Thyroid gland (tissue), 4 donors: ENCODE measurements at regions not wholly inside any gene's neighbourhood (a gene's known extent, or its start where the extent isn't known, plus 50 kb on each side); places are given as distances from the start of the nearest gene placed in this dataset.
A peak's percentile ranks its signal among the peaks of the same experiment; 100 is the strongest.

Experiments
- DNase-seq, 2 donors: peaks; one replicate each; pipeline ENCODE4 v3.0.0-alpha.2; 2019
- H3K27ac ChIP-seq, 3 donors: fragments of 200-600 bp; sonication (generic); 1 replicate in 2 of 3; 2 replicates in 1 of 3; pipeline ENCODE4 v1.5.1; 2016 to 2019; ENCODE audit warnings: mild to moderate bottlenecking in 1 of 3, moderate library complexity in 1 of 3
- H3K27me3 ChIP-seq: fragments of 200-600 bp; sonication (generic); one replicate; pipeline ENCODE4 v1.5.1; 2019
- H3K36me3 ChIP-seq, 2 donors: fragments of 200-600 bp; sonication (generic); one replicate each; pipeline ENCODE4 v1.5.1; 2016 to 2019
- H3K4me1 ChIP-seq, 2 donors: fragments of 200-600 bp; sonication (generic); one replicate each; pipeline ENCODE4 v1.5.1; 2017 to 2019
- H3K4me3 ChIP-seq, 3 donors: fragments of 200-600 bp; sonication (generic); replicated peaks in 1 of 3; 1 replicate in 2 of 3; 2 replicates in 1 of 3; pipeline ENCODE4 v1.5.1; 2016; ENCODE audit warnings: mild to moderate bottlenecking in 1 of 3
- H3K9me3 ChIP-seq: fragments of 200-600 bp; sonication (generic); one replicate; pipeline ENCODE4 v1.5.1; 2017
- CTCF ChIP-seq, 6 experiments: fragments of 200-600 bp in 3 of 6; fragments of 450-650 bp in 3 of 6; sonication (generic) in 3 of 6; IDR thresholded peaks; one replicate each; pipeline ENCODE4 v1.5.1; 2016 to 2019; ENCODE audit warnings: antibody characterized with exemption in 6 of 6, mild to moderate bottlenecking in 2 of 6, inconsistent platforms in 1 of 6, moderate library complexity in 1 of 6
- POLR2A ChIP-seq, 2 donors: fragments of 450-650 bp; IDR thresholded peaks; one replicate each; pipeline ENCODE4 v1.6.1; 2017; ENCODE audit warnings: antibody characterized with exemption in 2 of 2, mild to moderate bottlenecking in 2 of 2, moderate library complexity in 1 of 2
- WGBS, 2 donors: methylation state at CpG; one replicate each; pipeline ENCODE4 v1.1.5; 2017; 5-methylcytosine and 5-hydroxymethylcytosine counted together
- intact Hi-C: fragments of 100-400 bp; cut with DNase I; formaldehyde crosslinking; loops from one replicate; pipeline ENCODE4 v1.15.1; 2023

- Histone ChIP-seq H3K27ac (no peak overlapping the region), H3K9me3 (no peaks in the 10 kb centered on the region), H3K4me1 (no peaks in the 10 kb centered on the region), H3K4me3 (no peak overlapping the region), H3K27me3 (no peaks in the 10 kb centered on the region), H3K36me3 (no peaks in the 10 kb centered on the region)
- WGBS, 2 donors, result 78 to 80% methylated on average over 3 of the region's 3 CpGs
- intact Hi-C loops, result no loop called here
- no peak for TF ChIP-seq POLR2A (IDR thresholded peaks at IDR 0.05)
- no peak for DNase-seq
Observed at GRCh38 chr1:91129458-91129857, 107.6 kb upstream of the ZNF644 start.

GRCh38 chr1:91129017-91129416 lies 107.2 kb upstream of the ZNF644 start:
- intact Hi-C loops, result no loop called here
- Histone ChIP-seq H3K4me3 (no peak overlapping the region), H3K27ac (no peak overlapping the region), H3K4me1 (no peaks in the 10 kb centered on the region), H3K9me3 (no peaks in the 10 kb centered on the region), H3K27me3 (no peaks in the 10 kb centered on the region), H3K36me3 (no peaks in the 10 kb centered on the region)
- TF ChIP-seq POLR2A (IDR thresholded peaks at IDR 0.05) (no peak), CTCF (IDR thresholded peaks at IDR 0.05) (no peak)
- 30 to 32% methylated on average over 1 of the region's 1 CpG for WGBS, 2 donors
- DNase-seq, result no peak

- Histone ChIP-seq H3K27ac (no peak overlapping the region), H3K36me3 (no peaks in the 10 kb centered on the region), H3K4me3 (no peak overlapping the region), H3K4me1 (peaks cover 13 to 15% of the 10 kb centered on the region in 2 donors), H3K27me3 (no peaks in the 10 kb centered on the region), H3K9me3 (no peaks in the 10 kb centered on the region)
- DNase-seq, result peak; percentile 24 to 25
- intact Hi-C loops, result no loop called here
- no peak for TF ChIP-seq CTCF (IDR thresholded peaks at IDR 0.05)
- no peak for TF ChIP-seq POLR2A (IDR thresholded peaks at IDR 0.05)
- WGBS, 2 donors, result 54 to 74% methylated on average over 3 of the region's 3 CpGs
Observed at GRCh38 chr1:91124989-91125417, 103.2 kb upstream of the ZNF644 start.

- WGBS, 2 donors, result 85 to 92% methylated on average over 6 of the region's 6 CpGs
- no peaks in the 10 kb centered on the region for H3K36me3 ChIP-seq
- H3K27me3 ChIP-seq, result no peaks in the 10 kb centered on the region
- intact Hi-C loops, result no loop called here
- no peaks in the 10 kb centered on the region for H3K9me3 ChIP-seq
- no peak overlapping the region for H3K27ac ChIP-seq
- TF ChIP-seq POLR2A (IDR thresholded peaks at IDR 0.05) (no peak), CTCF (IDR thresholded peaks at IDR 0.05) (no peak)
- H3K4me1 ChIP-seq, result peaks cover 18 to 20% of the 10 kb centered on the region in 2 donors
- no peak overlapping the region for H3K4me3 ChIP-seq
- DNase-seq, result no peak
Observed at GRCh38 chr1:91124290-91124985, 102.6 kb upstream of the ZNF644 start.

GRCh38 chr1:91123773-91124172 lies 101.9 kb upstream of the ZNF644 start:
- H3K4me3 ChIP-seq, result no peak overlapping the region
- H3K27me3 ChIP-seq, result no peaks in the 10 kb centered on the region
- no peak overlapping the region for H3K27ac ChIP-seq
- intact Hi-C loops, result no loop called here
- no peaks in the 10 kb centered on the region for H3K36me3 ChIP-seq
- peaks cover 18 to 21% of the 10 kb centered on the region in 2 donors for H3K4me1 ChIP-seq
- no peaks in the 10 kb centered on the region for H3K9me3 ChIP-seq
- WGBS, 2 donors, result 68 to 73% methylated on average over 4 of the region's 4 CpGs
- no peak for DNase-seq
- no peak for TF ChIP-seq POLR2A (IDR thresholded peaks at IDR 0.05)
- TF ChIP-seq CTCF (IDR thresholded peaks at IDR 0.05), result no peak
